GM20000 (cell line): ENCODE measurements at regions not wholly inside any gene's neighbourhood (a gene's known extent, or its start where the extent isn't known, plus 50 kb on each side); places are given as distances from the start of the nearest gene placed in this dataset.

Experiments used
- DNase-seq: peaks from one replicate; pipeline ENCODE4 v3.0.0; 2012; ENCODE audit warnings: low spot score
- TF ChIP-seq, protein P1 (sequence below): IDR thresholded peaks from 2 replicates; pipeline ENCODE4 v1.5.1; 2012; ENCODE audit warnings: mild to moderate bottlenecking, control low read depth; ENCODE audit errors: extremely low read depth, missing control alignments

DNA sequence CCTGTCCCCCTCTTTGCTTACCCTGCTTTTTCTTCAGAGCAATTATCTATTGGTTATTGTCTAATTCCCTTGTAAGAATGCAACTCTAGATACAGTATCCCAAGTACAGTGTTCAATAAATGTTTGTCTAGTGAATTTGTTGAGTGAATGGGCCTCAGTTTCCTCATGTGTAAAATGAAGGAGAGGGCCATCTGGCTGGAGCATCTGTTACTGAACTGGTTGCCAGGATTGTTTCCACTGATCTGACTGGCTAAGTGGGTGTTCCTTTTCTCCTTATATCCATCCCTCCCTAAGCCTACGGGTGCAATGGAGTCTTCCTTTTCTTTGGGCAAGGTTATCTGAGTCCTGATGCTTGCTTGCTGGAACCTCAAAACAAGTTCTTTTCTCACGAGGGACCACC, 185.2 kb upstream of the RPS6KA3 start:
- DNase-seq, result no peak
- TF ChIP-seq, protein P1, sequence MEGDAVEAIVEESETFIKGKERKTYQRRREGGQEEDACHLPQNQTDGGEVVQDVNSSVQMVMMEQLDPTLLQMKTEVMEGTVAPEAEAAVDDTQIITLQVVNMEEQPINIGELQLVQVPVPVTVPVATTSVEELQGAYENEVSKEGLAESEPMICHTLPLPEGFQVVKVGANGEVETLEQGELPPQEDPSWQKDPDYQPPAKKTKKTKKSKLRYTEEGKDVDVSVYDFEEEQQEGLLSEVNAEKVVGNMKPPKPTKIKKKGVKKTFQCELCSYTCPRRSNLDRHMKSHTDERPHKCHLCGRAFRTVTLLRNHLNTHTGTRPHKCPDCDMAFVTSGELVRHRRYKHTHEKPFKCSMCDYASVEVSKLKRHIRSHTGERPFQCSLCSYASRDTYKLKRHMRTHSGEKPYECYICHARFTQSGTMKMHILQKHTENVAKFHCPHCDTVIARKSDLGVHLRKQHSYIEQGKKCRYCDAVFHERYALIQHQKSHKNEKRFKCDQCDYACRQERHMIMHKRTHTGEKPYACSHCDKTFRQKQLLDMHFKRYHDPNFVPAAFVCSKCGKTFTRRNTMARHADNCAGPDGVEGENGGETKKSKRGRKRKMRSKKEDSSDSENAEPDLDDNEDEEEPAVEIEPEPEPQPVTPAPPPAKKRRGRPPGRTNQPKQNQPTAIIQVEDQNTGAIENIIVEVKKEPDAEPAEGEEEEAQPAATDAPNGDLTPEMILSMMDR, result no peak

DNA sequence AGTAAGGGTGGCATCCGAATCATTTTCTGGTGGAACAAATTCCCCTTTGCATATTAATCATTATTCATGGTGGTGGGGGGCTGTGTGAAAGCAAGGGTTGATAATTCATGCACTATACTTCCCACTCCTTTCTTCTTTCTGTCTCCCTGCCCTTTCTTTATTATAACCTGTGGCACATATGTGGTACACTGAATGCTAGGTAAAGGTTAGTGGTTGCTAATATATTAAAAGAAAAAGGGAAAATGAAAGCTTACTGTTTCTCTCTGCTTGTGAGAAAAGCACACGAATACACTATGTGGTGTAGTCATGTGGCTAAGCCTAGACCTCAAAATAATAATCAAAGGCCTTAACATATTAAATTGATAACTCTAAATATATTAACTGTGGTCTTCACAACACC, 178.4 kb upstream of the RPS6KA3 start:
- no peak for DNase-seq
- TF ChIP-seq, protein P1, result no peak

DNA sequence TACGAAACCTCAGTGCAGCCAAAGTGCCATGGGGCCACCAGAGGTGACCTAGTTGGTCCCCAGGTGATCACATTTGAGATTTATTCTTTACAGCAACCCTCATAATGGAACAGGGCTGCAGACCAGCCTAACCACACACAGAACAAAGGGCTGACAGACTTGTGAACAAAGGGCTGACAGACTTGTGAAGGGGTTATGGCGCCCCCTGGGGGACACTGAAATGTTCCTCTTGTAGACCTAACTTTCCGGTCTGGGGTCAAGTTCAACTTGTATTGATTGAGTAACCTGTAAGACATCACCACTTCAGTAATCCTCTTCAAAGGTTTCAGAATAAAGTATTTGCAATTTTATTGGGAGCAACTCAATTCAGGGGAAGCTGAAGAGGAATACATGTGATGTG, 175.9 kb upstream of the RPS6KA3 start:
- DNase-seq, result peak; percentile 22
- TF ChIP-seq, protein P1, result no peak

DNA sequence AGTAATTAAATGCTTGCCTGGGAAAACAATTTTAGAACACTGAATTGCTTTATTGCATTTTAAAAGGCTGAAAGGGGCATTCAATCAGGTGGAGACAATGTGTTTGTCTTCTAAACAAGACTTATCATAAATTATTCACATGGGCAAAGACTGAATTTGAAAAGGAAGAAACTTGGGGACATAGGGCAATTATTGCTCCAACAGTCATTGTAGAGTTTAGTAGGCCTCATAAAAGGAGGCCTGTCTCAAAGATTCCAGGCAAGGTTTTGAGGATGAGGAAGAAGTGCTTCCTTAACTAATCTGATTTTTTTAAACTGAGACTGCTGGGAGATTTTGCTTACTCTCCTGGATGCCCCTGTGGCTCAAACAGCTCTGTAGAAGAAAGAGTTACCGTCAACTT, 174.4 kb upstream of the RPS6KA3 start:
- DNase-seq, result no peak
- TF ChIP-seq, protein P1, result no peak

DNA sequence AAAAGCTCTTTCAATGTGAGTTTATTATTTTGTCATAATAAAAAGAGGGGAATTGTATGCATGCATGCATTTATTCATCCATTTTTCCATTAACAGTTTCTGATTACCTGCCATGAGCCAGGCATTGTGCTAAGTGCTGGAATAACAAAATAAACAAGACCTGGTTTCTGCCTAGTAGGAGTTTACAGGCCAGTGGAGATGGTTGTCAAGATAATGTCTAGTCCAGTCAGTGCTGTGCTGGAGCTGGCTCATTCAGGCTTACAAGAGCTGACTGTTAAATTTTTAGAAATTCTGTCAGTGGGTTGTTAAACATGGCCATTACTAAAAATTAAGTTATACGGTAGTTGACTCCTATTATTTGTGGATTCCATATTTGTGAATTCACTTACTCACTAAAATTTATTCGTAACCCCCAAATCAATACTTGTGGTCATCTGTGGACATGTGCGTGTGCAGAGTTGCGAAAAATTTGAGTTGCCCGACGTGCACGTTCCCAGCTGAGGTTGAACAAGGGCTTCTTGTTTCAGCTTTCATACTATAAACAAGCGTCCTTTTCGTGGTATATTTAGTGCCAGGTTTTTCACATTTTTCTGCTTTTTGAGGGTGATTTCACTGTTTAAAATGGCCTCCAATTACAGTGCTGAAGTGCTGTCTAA, 172.3 kb upstream of the RPS6KA3 start:
- no peak for DNase-seq
- TF ChIP-seq, protein P1, result no peak

DNA sequence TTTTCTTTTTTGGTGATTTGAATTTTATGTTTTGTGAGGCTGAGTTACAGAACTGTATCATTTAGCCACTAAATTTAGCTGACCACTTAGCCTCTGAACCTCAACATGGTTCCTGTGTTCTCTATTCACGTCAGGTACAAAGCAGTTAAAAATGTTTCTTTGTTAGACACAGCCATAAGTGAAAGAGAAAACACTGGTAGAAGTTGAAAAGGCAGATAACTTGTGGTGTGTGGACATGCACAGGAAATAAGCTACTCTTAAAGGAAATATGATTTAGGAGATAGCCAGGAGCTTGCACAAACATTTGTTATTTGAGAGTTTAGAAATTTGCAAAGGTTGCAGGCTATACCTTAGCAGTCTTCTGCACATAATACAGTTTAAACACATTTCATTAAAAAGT, 171.0 kb upstream of the RPS6KA3 start:
- TF ChIP-seq, protein P1, result no peak
- no peak for DNase-seq

DNA sequence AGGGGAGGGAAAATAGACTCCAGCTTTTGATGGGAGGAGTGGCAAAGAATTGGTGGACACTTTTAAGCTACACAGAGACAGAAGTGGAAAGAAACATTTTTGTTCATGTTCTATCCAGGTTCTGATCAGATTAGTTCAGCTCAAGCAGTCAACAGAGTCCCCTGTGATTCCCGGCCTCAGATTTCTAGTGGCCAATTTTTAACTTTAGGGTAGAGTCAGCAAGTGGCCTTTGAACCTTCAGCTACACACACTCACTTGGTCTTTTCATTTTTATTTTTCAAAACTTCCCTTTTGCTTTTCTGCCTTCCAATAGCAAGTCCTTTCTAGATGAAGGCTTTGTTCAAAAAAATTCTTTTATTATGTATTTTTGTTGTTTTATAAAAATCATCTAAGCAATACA, 169.2 kb upstream of the RPS6KA3 start:
- TF ChIP-seq, protein P1, result no peak
- DNase-seq, result no peak
